ENCODE measurements at regions not wholly inside any gene's neighbourhood (a gene's known extent, or its start where the extent isn't known, plus 50 kb on each side); places are given as distances from the start of the nearest gene placed in this dataset.

GRCh38 chr1:4107291-4107690 lies 207.2 kb upstream of the C1orf174 start:
- no peak for TF ChIP-seq CTCF (conservative IDR thresholded peaks at IDR 0.05)
- no peak overlapping the region for H3K27ac ChIP-seq

GRCh38 chr1:4108331-4108730 lies 208.3 kb upstream of the C1orf174 start:
- H3K27ac ChIP-seq: no peak overlapping the region
- TF ChIP-seq CTCF (conservative IDR thresholded peaks at IDR 0.05): no peak

GRCh38 chr1:4108758-4109627 lies 208.9 kb upstream of the C1orf174 start:
- no peak overlapping the region for H3K27ac ChIP-seq
- TF ChIP-seq CTCF (conservative IDR thresholded peaks at IDR 0.05): no peak

GRCh38 chr1:4109628-4109940 lies 209.5 kb upstream of the C1orf174 start:
- no peak for TF ChIP-seq CTCF (conservative IDR thresholded peaks at IDR 0.05)
- no peak overlapping the region for H3K27ac ChIP-seq

- no peak overlapping the region for H3K27ac ChIP-seq
- no peak for TF ChIP-seq CTCF (conservative IDR thresholded peaks at IDR 0.05)
Observed at GRCh38 chr1:4110888-4111287, 210.8 kb upstream of the C1orf174 start.

- no peak for TF ChIP-seq CTCF (conservative IDR thresholded peaks at IDR 0.05)
Observed at GRCh38 chr1:4113897-4114296, 213.8 kb upstream of the C1orf174 start.

GRCh38 chr1:4115191-4115900 lies 215.3 kb upstream of the C1orf174 start:
- H3K27ac ChIP-seq: no peak overlapping the region
- TF ChIP-seq CTCF (conservative IDR thresholded peaks at IDR 0.05): no peak

More at GRCh38 chr1:4113897-4114296, 213.8 kb upstream of the C1orf174 start:
- no peak overlapping the region for H3K27ac ChIP-seq

Measured in VCaP (cell line).